ENCODE measurements at regions not wholly inside any gene's neighbourhood (a gene's known extent, or its start where the extent isn't known, plus 50 kb on each side); places are given as distances from the start of the nearest gene placed in this dataset.
"Not testable (repeated sequence)": the region's sequence is repeated elsewhere in the genome, so short reads cannot be mapped to it uniquely, and the experiment has no call there.

DNA sequence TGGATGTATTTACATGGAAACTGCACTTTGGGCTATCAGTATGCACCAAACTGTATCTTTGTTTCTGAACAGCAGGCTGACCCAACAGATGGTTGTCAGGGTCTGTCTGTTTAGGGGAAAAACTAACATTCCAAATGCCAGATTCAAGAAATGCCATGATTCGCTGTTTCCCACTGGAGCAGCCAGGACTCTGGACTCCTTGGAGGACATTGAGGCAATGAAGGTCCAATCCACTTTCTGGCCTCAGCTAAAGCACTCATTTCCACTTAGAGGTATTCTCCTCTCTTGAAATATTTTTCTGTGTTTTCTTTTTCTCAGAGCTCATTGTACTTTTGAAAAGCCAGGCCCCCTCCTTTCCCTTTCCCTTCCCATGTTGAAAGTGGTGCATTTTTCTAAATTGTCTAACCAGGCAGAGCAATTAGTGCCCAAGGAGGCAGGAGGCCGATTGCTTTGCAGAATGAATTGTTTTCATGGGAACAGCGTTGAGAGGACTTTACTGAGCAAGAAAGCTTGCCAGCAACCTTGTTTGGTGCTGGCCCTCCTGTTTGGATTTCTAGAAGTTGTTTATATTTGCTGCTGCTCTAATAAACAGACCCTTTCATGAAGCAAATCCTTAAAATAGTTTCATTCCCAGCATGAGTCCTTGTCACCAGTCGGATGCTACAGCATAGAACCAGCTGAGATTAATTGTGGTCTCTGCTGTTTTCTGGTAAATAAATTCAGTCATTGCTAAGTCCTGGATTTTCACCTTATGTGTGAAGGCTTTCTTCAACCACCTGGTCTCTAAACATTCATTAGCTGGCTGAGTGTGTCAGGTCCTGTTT, 132.8 kb upstream of the TAF11L2 start:
- DNase-seq (ENCODE audit: low read depth, low spot score), result peak; percentile 63

DNA sequence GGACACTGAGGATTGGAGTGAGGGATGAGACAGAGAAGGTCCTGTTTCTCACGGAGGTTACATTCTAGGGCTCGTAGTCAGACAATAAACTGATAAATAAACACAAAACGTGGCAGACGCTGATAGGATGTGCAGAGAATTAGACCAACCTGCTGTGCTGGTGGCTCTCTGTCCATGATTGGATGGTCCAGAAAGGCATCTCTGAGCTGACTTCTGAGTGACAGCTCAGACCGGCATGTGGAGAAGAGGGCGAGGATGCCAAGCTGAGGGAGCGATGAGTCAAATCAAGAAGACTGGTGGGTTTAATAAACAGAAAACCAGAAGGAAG, 132.3 kb upstream of the TAF11L2 start:
- peak; percentile 87 for DNase-seq (ENCODE audit: low read depth, low spot score)

DNA sequence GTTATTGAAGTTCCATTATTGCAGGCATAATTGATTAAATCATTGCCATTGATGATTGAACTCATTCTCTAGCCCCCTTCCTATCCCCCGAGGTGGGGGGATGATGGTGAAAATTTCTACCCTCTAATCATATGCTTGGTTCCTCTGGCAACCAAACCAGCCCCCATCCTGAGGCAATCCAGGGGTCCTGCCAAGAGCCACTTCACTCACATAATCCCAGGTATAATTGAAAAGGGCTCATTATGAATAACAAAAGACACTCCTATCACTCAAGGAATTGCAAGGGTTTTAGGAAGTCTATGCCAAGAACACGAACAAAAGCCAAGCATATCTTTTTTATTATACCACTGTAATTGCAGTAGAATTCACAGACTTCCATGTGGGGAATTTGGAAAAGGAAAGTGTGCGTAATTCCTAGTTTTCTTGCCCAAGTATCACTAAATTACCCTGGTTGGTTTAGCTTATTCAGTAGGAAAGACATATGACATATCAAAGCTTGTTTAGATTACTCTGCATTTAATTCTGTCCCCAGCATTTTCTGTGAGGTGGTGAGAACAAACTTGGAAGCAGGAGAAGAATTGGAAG, 130.7 kb upstream of the TAF11L2 start:
- DNase-seq (ENCODE audit: low read depth, low spot score), result peak; percentile 54

DNA sequence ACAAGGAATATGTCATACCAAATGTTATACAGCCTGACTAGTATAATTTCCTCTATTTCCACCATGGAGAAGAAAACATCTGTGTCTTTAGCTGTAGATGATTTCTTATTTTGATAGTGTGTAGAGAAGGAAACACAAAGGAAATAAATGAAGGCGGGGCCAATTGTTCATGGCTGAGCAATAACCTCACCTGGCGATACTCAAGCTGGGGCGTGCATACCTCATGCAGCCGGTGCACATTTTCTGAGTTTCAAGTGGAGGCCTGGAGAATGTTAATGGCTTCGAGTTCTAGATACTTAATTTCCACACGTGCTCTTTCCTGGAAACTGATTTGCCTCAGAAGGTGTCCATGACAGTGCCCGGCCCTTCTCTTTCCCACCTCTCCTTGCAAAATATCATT, 127.4 kb upstream of the TAF11L2 start:
- no peak for DNase-seq (ENCODE audit: low read depth, low spot score)

DNA sequence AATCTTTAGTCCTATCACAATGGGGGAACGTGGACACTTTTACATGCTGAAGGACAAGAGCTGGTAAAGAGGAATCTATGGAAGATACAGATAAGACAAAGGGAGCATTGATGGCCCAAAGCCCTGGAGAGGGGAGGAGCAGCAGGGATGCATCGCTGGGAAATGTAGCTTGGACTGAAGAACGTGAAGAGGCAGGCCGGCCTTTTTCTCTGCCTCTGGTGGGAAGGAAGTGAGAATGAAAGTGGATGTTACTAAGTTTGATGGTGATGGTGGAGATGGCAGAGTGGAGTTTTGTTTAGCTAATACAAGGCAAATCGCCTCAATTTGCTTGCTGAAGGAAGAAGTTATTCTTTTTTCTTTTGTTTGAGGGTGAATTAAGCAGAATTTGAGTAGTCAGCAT, 124.6 kb upstream of the TAF11L2 start:
- DNase-seq (ENCODE audit: low read depth, low spot score), result no peak

DNA sequence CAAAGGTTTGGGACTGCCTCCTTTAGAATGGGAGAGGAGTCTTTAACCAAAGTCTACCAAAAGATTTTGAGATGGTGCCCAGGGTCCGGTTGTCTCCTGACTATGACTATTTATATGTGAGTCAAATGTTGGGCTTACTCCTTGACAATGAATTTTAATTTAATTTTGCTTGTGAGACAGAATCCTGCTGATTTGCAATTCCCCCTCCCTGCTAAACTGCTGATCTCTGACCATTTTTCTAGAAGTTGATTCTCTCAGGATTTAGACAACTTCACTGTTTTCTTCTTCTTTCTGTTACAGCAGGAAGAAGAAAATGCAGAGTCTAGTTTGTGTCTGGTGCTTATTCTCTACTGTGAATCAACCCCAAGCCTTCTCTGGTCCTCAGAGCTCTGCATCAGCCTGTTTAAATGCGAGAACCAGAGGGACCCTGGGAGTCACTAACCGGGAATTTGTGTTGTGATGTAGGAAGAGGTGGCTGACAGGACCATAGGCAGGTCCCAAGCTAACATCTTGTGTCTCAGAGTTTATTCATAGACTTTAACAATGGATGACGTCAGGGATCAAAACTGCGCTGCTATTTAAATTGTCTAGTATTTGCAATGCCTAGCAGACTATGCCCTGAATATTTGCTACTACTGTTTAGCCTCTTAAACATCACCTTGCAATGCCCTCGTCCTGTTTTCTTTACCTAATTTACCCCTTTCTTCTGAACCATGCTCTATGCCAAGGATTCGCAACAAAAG, 124.0 kb upstream of the TAF11L2 start:
- peak; percentile 69 for DNase-seq (ENCODE audit: low read depth, low spot score)

DNA sequence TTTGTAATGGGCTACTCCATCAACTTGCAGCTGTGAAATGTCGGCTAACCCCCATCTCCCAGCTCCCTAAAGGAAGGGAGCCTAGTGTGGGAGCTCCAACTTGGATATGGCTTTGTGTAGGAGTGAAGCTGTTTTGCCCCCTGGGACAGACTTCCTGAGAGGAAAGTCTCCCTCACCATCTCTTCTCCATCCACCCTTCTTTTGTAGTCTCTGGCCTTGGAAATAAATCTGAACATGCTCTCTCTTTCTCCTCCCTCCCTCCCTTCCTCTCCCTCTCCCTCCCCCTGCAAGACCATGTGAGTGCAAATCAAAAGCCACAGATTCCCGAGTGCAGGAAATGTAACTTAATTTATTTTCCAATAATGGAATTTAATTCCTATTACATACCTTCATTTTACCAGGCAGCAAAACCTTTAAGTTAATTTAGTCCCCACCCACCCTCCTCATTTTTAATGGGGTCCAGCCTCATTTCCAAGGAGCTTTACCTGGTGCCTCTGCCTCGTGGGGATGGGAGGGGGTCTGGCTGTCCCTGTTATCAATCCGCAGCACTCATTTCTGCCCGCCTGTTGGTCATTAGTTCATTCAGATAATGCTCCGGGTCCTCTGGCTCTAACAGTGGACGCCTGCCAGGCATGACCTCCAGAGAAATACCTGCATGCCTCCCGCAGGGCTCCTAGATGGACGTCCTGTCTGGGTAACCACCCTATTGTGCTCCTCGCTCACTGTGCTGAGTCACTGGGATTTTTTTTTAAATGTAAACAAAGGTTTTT, 122.9 kb upstream of the TAF11L2 start:
- DNase-seq (ENCODE audit: low read depth, low spot score), result peak; percentile 75

DNA sequence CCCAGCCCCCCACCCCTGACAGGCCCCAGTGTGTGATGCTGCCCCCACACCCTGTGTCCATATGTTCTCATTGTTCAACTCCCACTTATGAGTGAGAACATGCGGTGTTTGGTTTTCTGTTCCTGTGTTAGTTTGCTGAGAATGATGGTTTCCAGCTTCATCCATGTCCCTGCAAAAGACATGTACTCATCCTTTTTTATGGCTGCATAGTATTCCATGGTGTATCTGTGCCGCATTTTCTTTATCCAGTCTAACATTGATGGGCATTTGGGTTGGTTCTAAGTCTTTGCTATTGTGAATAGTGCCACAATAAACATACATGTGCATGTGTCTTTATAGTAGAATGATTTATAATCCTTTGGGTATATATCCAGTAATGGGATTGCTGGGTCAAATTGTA, 122.1 kb upstream of the TAF11L2 start:
- not testable (repeated sequence) for DNase-seq (ENCODE audit: low read depth, low spot score)

DNA sequence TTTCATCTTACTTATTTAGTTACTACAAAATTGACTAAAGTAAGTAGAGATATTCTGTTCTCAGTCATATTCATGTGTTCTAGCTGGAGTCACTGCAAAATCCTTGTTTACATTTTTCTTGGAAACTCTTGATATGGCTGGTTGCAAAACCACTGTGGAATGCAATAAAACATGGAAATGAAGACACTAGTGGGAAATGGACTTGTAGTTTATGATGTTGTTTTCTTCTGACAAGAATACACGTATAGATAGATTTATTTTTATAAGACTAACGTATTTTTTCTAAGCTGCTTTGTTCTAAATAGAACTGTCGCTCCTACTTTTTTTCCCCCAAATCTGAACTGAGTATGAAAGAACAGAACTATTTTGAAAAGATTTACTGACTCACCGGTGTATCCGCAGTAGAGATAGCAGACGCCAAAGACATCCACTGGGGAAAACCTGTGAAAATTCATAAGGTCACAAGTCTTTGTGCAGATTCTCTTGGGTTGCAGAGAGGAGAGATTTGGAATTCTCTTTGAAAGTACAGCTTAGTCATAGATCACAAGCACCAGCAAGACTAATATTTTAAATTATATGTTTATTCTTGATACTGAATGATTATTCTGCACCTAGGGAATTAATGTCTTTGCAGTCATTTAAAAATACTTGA, 119.6 kb upstream of the TAF11L2 start:
- peak; percentile 49 for DNase-seq (ENCODE audit: low read depth, low spot score)

DNA sequence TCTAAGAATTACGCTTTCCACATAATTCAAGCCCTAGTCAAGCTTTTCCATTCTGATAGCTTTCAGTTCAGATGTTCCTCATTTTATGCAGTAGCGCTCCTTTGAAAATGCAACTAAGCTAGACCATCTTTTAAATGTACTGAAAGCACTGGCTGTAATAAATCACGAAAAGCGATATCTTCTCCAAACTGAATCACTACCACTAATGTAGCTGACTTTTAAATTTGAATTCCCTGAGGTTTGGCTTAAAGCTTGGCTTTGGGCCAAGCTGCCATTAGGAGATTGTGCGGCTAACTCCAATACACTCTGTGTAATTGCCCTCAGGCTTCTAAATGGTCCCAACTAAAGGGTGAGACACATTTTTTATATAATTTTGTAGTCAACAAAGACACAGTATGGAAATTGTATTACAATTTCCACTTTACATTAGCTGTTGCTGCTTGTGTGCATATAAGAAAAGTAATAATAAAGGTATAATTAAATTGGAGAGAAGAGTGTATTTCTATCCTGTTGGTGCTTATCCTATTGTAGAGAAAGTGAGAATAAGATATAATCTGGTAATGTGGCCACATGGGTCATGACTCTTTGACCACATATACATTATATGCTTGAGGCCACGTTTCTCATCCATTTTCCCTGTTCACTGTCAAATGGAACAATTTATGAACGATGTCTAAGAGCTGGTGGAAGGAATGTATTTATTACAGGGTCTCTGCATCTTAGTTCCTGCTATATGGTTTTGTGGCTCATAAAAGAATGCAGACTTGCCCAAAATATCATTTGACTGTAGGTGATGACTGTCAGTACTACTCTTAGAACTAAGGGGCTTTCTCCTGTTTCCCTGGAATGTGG, 118.7 kb upstream of the TAF11L2 start:
- peak; percentile 80 for DNase-seq (ENCODE audit: low read depth, low spot score)

DNA sequence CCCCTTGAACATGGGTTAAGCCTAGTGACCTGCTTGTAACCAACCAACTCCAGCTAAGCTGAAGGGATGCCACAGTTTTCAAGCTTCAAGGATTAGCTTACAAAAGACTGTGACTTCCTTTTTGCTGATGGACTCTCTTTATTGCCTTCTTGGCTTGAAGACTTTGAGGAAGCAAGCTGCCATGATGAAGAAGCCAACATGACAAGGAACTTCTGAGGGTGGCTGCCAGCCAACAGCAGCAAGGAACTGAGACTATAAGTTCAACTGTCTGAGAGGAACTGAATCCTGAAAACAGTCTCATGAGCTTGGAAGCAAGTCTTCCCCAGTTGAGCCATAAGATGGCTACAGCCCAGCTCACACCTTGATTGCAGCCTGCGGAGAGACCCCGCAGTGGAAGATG, 116.1 kb upstream of the TAF11L2 start:
- DNase-seq (ENCODE audit: low read depth, low spot score), result no peak

DNA sequence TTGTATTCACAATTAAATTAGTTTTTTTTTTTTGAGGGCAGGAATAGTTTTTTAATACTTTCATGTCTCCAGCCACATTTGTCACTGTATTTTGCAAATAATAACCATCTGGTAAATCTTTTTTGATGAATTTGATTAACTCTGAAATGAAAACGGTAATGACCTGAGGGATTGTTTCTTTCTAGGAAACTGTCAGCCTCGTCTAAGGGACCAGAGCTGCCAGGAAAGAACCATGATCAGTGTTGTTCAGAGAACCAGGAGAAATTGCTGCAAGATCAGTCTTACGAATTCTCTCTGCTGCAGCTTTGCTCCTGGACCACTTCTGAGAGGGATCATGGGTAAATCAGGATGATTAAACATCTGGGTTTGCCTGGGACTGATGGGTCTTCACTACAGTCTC, 114.5 kb upstream of the TAF11L2 start:
- DNase-seq (ENCODE audit: low read depth, low spot score), result no peak

DNA sequence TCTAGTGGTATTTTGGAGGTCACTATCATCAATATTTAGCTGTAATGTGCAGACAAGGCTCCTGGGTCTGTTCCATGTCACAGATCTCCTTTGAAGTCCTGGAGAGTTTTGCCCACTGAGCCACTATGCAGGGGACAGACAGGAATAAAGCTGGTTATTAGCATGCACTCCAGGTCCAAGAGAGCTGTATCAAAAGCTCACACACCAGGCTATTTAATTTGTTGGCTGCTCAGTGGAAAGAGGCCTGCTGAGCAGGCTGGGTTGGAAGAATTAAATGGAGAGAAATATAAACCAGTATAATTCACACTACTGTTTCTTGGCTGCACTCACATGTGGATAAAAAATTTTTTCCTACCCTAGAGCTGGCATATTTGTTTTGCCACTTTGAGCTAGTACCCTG, 113.8 kb upstream of the TAF11L2 start:
- no peak for DNase-seq (ENCODE audit: low read depth, low spot score)

DNA sequence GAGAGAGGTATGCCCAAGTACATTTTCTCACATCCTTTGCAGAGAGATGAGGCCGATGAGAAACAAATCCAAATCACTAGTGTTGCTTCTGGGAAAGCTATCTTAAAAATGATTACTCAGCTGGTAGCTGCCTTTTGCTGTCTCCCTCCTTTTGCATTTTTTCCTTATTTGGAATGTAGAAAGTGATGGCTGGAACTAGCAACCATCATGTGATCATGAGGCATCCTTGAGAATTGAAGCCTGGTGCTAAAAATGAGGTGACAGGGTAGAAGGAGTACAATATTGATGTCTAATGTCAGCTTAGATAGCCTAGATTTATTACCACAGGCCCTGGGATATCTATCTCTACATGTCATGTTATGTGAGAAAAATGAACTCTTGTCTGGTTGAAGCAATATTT, 109.3 kb upstream of the TAF11L2 start:
- no peak for DNase-seq (ENCODE audit: low read depth, low spot score)

DNA sequence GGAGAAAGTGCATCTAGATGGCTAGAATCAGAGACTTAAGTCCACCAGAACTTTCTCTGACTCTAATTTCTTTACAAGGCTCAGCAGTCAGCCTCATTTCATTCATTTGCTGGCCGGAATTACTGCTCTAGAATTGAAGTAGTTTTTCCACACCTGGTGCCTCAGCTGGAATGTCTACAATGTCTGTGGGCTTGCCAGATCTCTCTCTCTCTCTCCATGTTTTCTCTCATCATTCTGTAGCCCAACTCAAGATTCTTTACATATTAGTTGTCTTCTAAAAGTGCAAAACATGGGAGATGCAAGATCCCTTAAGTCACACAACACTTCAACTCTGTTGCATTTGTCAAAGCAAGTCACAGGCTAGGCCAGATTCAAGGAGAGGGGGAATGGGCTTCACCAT, 103.9 kb upstream of the TAF11L2 start:
- DNase-seq (ENCODE audit: low read depth, low spot score), result no peak

DNA sequence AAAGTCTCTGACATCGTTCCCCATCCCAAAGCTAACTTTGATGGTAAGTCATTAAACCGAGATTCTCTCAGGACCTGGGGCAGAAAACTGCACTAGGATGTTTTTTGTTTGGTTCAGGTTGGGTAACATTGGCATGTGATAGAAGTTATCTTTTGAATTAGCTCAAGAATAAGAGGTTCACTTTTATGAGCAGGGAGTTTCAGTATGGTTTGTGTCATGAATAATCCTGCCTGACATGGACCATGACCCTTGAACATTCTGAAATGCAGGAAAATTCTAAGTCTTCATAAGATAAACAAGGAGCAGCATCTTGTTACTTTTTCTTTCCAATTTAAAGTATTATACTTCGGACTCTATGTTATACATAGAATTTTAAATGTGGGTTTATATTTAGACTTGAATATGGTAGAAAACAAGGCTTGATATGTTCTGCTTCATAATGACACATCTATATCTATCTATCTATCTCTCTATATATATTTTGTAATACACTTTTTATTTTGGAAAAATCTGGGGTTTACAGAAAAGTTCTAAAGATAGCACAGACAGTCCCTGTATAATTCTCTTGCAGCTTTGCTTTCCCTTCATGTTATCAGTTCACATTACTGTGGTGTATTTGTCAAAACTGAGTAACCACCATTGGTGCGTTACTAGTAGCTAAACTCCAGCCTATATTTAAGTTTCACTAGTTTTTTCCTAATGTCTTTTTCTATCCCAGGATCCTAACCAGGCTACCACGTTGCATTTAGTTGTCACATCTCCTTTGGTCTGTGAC, 102.7 kb upstream of the TAF11L2 start:
- DNase-seq (ENCODE audit: low read depth, low spot score), result no peak

DNA sequence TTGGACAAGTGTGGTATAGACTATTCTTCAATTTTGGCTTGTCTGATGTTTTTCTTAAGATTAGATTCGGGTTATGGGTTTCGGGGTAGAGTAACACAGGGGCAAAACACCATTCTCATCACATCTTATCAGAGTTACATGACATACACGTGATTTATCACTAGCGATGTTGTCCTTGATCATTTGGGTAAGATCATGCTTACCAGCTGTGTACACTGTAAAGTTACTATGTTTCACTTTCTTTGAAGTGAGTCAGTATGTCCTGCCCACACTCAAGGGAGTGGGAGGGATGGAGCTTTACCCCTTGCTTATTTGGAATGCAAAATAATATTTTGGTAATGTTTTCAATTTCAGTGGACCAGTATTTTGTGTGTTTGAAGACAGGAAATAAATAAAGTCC, 101.8 kb upstream of the TAF11L2 start:
- DNase-seq (ENCODE audit: low read depth, low spot score), result no peak

DNA sequence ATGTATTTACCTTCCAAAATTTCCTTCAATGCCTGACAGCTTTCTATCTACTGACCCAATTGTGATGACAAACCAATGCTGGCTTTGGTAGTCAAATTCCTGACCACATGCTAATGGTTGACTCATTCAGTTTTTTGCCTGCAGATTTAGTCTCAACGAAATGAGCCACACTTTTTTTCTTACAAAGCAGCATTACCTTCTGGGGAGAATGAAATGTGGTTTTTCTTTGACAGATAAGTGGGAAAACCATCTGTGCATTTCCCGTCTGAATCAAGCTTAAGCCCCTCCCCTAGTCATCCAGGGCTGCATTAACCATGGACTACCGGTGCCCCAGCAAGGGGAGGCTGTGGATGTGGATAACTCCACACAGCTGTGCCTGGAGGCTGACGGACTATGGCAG, 99.6 kb upstream of the TAF11L2 start:
- DNase-seq (ENCODE audit: low read depth, low spot score), result peak; percentile 92

DNA sequence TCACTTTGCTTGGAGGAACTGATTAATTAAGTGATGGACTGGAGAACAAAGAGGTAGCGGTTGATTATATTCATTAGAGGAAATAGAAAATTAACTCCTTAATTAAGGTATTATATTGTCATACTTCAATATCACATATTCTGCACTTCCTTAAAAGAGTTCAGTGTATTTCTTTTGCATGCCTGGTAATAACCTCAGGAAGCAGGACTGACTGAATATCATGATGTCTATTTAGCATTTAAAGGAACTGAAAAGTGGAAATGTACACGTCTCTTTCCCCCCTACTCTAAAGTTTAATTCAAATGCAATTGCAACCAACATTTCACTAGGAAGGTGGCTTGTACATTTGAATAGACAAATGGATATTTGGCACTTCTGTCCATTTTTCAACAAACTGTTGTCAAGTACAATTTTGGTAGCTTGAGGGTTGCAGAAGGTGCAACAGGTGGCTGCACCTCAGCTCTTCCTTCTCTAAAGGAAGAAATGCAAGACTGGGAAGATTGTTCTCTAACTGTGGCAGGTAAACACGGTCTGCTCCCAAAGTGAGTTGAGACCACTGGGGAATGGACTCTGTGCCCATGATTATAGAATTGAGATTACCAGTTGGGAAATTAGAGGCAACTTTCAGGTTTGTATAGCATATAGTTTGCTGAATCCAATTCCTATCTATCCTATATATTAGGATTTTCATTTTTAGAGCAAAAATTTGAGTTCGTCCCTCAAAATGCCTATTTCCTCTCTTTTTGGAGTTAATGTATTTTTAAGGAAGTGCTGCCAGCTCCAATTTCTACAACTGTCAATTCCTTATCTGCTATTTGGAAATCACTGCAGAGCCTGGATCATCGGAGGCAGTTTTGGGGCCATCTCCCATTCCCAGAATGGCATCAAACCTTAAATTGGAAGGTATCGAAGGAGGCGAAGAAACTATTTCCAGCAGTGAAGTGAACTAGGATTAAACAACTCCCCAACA, 98.9 kb upstream of the TAF11L2 start:
- no peak for DNase-seq (ENCODE audit: low read depth, low spot score)
